ENCODE measurements at regions not wholly inside any gene's neighbourhood (a gene's known extent, or its start where the extent isn't known, plus 50 kb on each side); places are given as distances from the start of the nearest gene placed in this dataset.

DNA sequence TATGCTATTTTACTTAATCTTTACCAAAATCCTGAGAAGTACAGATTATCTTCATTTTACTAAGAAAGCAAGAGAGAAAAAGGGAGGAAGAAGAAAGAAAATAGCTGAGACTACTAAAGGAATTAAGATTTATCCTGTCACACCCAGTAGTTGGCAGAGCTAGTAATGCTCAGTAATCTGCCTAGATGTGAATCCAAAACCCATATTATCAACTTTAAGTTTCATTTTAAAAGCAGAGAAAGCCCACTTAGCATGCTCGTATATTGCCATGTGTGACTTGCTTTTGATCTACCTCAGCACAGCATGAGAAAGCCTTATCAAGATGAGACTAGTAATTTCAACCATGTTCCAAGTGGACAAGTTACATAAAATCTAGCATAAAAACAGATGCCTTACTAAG, 451.5 kb downstream of the TENT5A start:
- Histone ChIP-seq H3K27ac (ENCODE audit: low read depth) (no peak overlapping the region), H3K4me1 (ENCODE audit: insufficient read depth) (no peaks in the 10 kb centered on the region; the same call in 1 of the 2 replicates), H3F3A (replicated peaks; ENCODE audit: low read depth) (no peaks in the 10 kb centered on the region), H3K9me2 (ENCODE audit: insufficient read depth) (no peaks in the 10 kb centered on the region), H3K4me2 (no peak overlapping the region), H3K4me3 (no peak overlapping the region), H3K36me3 (ENCODE audit: insufficient read depth) (no peaks in the 10 kb centered on the region), H4K20me1 (replicated peaks; ENCODE audit: insufficient read depth) (no peaks in the 10 kb centered on the region), H3K27me3 (ENCODE audit: insufficient read depth) (no peaks in the 10 kb centered on the region), H3K79me2 (replicated peaks; ENCODE audit: insufficient read depth) (no peaks in the 10 kb centered on the region), H2AFZ (no peak overlapping the region)
- TF ChIP-seq CREB1 (CRISPR knock-in tag; IDR thresholded peaks at IDR 0.05; ENCODE audit: low read depth) (no peak), ZNF114 (CRISPR knock-in tag; IDR thresholded peaks at IDR 0.05) (no peak), STAT1 (IDR thresholded peaks at IDR 0.05; ENCODE audit: unreplicated experiment) (no peak), NANOG (IDR thresholded peaks at IDR 0.05; ENCODE audit: borderline replicate concordance) (no peak)
- TF ChIP-seq, protein P1, sequence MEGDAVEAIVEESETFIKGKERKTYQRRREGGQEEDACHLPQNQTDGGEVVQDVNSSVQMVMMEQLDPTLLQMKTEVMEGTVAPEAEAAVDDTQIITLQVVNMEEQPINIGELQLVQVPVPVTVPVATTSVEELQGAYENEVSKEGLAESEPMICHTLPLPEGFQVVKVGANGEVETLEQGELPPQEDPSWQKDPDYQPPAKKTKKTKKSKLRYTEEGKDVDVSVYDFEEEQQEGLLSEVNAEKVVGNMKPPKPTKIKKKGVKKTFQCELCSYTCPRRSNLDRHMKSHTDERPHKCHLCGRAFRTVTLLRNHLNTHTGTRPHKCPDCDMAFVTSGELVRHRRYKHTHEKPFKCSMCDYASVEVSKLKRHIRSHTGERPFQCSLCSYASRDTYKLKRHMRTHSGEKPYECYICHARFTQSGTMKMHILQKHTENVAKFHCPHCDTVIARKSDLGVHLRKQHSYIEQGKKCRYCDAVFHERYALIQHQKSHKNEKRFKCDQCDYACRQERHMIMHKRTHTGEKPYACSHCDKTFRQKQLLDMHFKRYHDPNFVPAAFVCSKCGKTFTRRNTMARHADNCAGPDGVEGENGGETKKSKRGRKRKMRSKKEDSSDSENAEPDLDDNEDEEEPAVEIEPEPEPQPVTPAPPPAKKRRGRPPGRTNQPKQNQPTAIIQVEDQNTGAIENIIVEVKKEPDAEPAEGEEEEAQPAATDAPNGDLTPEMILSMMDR (conservative IDR thresholded peaks at IDR 0.05; ENCODE audit: low read depth in 2 of 2) = no peak
- TF ChIP-seq, protein P2, sequence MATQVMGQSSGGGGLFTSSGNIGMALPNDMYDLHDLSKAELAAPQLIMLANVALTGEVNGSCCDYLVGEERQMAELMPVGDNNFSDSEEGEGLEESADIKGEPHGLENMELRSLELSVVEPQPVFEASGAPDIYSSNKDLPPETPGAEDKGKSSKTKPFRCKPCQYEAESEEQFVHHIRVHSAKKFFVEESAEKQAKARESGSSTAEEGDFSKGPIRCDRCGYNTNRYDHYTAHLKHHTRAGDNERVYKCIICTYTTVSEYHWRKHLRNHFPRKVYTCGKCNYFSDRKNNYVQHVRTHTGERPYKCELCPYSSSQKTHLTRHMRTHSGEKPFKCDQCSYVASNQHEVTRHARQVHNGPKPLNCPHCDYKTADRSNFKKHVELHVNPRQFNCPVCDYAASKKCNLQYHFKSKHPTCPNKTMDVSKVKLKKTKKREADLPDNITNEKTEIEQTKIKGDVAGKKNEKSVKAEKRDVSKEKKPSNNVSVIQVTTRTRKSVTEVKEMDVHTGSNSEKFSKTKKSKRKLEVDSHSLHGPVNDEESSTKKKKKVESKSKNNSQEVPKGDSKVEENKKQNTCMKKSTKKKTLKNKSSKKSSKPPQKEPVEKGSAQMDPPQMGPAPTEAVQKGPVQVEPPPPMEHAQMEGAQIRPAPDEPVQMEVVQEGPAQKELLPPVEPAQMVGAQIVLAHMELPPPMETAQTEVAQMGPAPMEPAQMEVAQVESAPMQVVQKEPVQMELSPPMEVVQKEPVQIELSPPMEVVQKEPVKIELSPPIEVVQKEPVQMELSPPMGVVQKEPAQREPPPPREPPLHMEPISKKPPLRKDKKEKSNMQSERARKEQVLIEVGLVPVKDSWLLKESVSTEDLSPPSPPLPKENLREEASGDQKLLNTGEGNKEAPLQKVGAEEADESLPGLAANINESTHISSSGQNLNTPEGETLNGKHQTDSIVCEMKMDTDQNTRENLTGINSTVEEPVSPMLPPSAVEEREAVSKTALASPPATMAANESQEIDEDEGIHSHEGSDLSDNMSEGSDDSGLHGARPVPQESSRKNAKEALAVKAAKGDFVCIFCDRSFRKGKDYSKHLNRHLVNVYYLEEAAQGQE (IDR thresholded peaks at IDR 0.05; ENCODE audit: unreplicated experiment) = no peak
- H3K4me3 Mint-ChIP-seq = no peak overlapping the region
- DNase-seq (ENCODE audit: low spot score) (no peak), ATAC-seq (no peak)
- H3K36me3 Mint-ChIP-seq (ENCODE audit: low read depth) = no peaks in the 10 kb centered on the region
- H3K9me3 Mint-ChIP-seq = no peaks in the 10 kb centered on the region
- no peaks in the 10 kb centered on the region for H3K27me3 Mint-ChIP-seq (ENCODE audit: insufficient read depth, low read depth, poor library complexity)
- H3K4me1 Mint-ChIP-seq = peaks cover 3% of the 10 kb centered on the region; the same call in 2 of the 3 replicates
- no peak overlapping the region for H3K27ac Mint-ChIP-seq

DNA sequence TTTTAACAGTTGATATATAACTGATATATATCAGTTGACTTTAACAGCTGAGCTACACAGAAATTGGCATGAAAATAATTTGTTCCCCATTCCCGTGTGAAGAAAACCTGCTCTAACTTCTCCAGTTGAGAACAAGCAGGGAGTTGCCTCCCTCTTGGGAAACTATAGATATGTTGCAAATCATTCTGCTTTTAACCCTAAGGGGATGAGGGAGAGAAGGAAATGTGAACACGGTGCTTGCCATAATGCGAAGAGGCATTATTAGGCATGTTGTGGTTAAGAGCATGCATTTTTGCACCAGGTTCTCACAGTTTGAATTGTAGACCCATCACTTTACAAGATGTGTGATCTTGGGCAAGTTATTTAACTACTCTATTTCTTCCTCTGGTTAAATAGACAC, 453.7 kb downstream of the TENT5A start:
- Histone ChIP-seq H3K79me2 (replicated peaks; ENCODE audit: insufficient read depth) (no peaks in the 10 kb centered on the region), H3F3A (replicated peaks; ENCODE audit: low read depth) (no peaks in the 10 kb centered on the region), H3K4me3 (no peak overlapping the region), H3K4me2 (no peak overlapping the region), H2AFZ (no peak overlapping the region), H3K27me3 (ENCODE audit: insufficient read depth) (no peaks in the 10 kb centered on the region), H3K36me3 (ENCODE audit: insufficient read depth) (no peaks in the 10 kb centered on the region), H3K27ac (ENCODE audit: low read depth) (no peak overlapping the region), H4K20me1 (replicated peaks; ENCODE audit: insufficient read depth) (no peaks in the 10 kb centered on the region), H3K9me2 (ENCODE audit: insufficient read depth) (no peaks in the 10 kb centered on the region), H3K4me1 (ENCODE audit: insufficient read depth) (no peaks in the 10 kb centered on the region)
- Mint-ChIP-seq H3K27me3 (ENCODE audit: insufficient read depth, low read depth, poor library complexity) (no peaks in the 10 kb centered on the region), H3K4me3 (no peak overlapping the region), H3K4me1 (no peaks in the 10 kb centered on the region), H3K36me3 (ENCODE audit: low read depth) (no peaks in the 10 kb centered on the region), H3K9me3 (no peaks in the 10 kb centered on the region), H3K27ac (no peak overlapping the region)
- ATAC-seq = no peak
- DNase-seq (ENCODE audit: low spot score) = no peak
- TF ChIP-seq ZNF114 (CRISPR knock-in tag; IDR thresholded peaks at IDR 0.05) = no peak
- TF ChIP-seq, protein P3, sequence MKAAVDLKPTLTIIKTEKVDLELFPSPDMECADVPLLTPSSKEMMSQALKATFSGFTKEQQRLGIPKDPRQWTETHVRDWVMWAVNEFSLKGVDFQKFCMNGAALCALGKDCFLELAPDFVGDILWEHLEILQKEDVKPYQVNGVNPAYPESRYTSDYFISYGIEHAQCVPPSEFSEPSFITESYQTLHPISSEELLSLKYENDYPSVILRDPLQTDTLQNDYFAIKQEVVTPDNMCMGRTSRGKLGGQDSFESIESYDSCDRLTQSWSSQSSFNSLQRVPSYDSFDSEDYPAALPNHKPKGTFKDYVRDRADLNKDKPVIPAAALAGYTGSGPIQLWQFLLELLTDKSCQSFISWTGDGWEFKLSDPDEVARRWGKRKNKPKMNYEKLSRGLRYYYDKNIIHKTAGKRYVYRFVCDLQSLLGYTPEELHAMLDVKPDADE (IDR thresholded peaks at IDR 0.05) = no peak
- TF ChIP-seq, protein P1 (conservative IDR thresholded peaks at IDR 0.05; ENCODE audit: low read depth in 2 of 2) = no peak

Measured in GM23338 (cell line).